Activated T-helper 1 cell treated with anti-CD3 and anti-CD28 coated beads, Interleukin-12 subunit alpha, Interleukin-12 subunit beta, Interleukin-2, Interleukin-4 antibody, amounts not matched to agents 30 ng/mL and 10 ng/mL and 1 ng/mL, durations not matched to agents 14 hours and 24 hours and 36 hours (primary cell): ENCODE measurements at regions not wholly inside any gene's neighbourhood (a gene's known extent, or its start where the extent isn't known, plus 50 kb on each side); places are given as distances from the start of the nearest gene placed in this dataset.
"Not testable (repeated sequence)": the region's sequence is repeated elsewhere in the genome, so short reads cannot be mapped to it uniquely, and the experiment has no call there.

Experiments used
- DNase-seq: peaks from one replicate; pipeline ENCODE4 v3.0.0; 2021; ENCODE audit warnings: low spot score
- H3K27ac Mint-ChIP-seq: one replicate; pipeline ENCODE4 v1.8.0; 2021; ENCODE audit warnings: mild to moderate bottlenecking, mixed read lengths
- H3K27me3 Mint-ChIP-seq: one replicate; pipeline ENCODE4 v1.8.0; 2022; ENCODE audit warnings: mild to moderate bottlenecking, moderate library complexity, mixed read lengths; ENCODE audit not compliant: insufficient read depth
- H3K36me3 Mint-ChIP-seq: one replicate; pipeline ENCODE4 v1.8.0; 2021; ENCODE audit warnings: low read depth, mixed read lengths
- H3K4me1 Mint-ChIP-seq: one replicate; pipeline ENCODE4 v1.8.0; 2021; ENCODE audit warnings: low read depth, mixed read lengths
- H3K4me3 Mint-ChIP-seq: one replicate; pipeline ENCODE4 v1.8.0; 2021; ENCODE audit warnings: mild to moderate bottlenecking, moderate library complexity, mixed read lengths
- H3K9me3 Mint-ChIP-seq: one replicate; pipeline ENCODE4 v1.8.0; 2021; ENCODE audit warnings: mixed read lengths
- intact Hi-C: fragments of 100-400 bp; cut with micrococcal nuclease; formaldehyde crosslinking; loops from one replicate; pipeline ENCODE4 v1.15.1; 2024

GRCh38 chr6:166253778-166254204 lies 54.4 kb downstream of the PRR18 start:
- intact Hi-C loops: loop anchor here (2.0 kb wide), 1 partner anchor 87 kb away; the partner anchor contains the start of gene TBXT
- DNase-seq: no peak
- peaks cover 11% of the 10 kb centered on the region for H3K4me1 Mint-ChIP-seq
- H3K4me3 Mint-ChIP-seq: no peak overlapping the region
- peaks cover 61% of the 10 kb centered on the region for H3K27me3 Mint-ChIP-seq
- no peaks in the 10 kb centered on the region for H3K36me3 Mint-ChIP-seq
- H3K9me3 Mint-ChIP-seq: no peaks in the 10 kb centered on the region
- H3K27ac Mint-ChIP-seq: no peak overlapping the region

- Mint-ChIP-seq H3K27ac (no peak overlapping the region), H3K27me3 (peaks cover 65% of the 10 kb centered on the region), H3K4me1 (peaks cover 6% of the 10 kb centered on the region), H3K36me3 (no peaks in the 10 kb centered on the region), H3K9me3 (no peaks in the 10 kb centered on the region), H3K4me3 (peak overlapping the region; percentile 64)
- DNase-seq: no peak
- intact Hi-C loops: loop anchor here (2.0 kb wide), 1 partner anchor 86 kb away; the partner anchor contains the start of gene TBXT
These were observed 54.9 kb downstream of the PRR18 start for GRCh38 chr6:166253281-166253681.

GRCh38 chr6:166252601-166253000 lies 55.6 kb downstream of the PRR18 start:
- Mint-ChIP-seq H3K4me1 (no peaks in the 10 kb centered on the region), H3K27ac (no peak overlapping the region), H3K4me3 (no peak overlapping the region), H3K27me3 (peaks cover 65% of the 10 kb centered on the region), H3K36me3 (no peaks in the 10 kb centered on the region), H3K9me3 (no peaks in the 10 kb centered on the region)
- DNase-seq: no peak
- intact Hi-C loops: loop anchor here (2.0 kb wide), 1 partner anchor 86 kb away; the partner anchor contains the start of gene TBXT

- Mint-ChIP-seq H3K27me3 (peaks cover 61% of the 10 kb centered on the region), H3K4me1 (no peaks in the 10 kb centered on the region), H3K36me3 (no peaks in the 10 kb centered on the region), H3K9me3 (no peaks in the 10 kb centered on the region), H3K27ac (no peak overlapping the region), H3K4me3 (no peak overlapping the region)
- intact Hi-C loops: loop anchor here (2.0 kb wide), 1 partner anchor 85 kb away; the partner anchor contains the start of gene TBXT
- no peak for DNase-seq
These were observed 56.5 kb downstream of the PRR18 start for GRCh38 chr6:166251655-166252054.

DNA sequence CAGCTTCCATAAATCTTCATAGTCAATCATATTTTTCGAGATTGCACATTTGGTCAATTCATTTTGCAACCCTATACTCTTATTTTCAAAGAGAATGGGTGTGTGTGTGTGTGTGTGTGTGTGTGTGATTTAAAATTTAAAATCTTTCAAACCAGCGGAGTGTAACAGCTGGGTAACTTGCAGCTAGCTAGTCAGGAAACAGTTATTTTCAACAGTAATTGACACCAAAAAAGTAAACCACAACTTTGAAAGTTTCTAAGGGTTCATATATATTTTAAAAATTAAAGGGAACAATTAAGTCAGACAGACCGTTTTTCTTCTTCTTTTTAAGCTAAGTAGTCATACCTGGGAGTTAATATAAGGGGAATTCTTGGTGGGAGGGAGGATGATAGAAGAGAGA lies 57.0 kb downstream of the PRR18 start:
- H3K9me3 Mint-ChIP-seq: no peaks in the 10 kb centered on the region
- no peak for DNase-seq
- intact Hi-C loops: no loop called here
- H3K27me3 Mint-ChIP-seq: peaks cover 61% of the 10 kb centered on the region
- H3K4me3 Mint-ChIP-seq: no peak overlapping the region
- H3K36me3 Mint-ChIP-seq: no peaks in the 10 kb centered on the region
- no peak overlapping the region for H3K27ac Mint-ChIP-seq
- no peaks in the 10 kb centered on the region for H3K4me1 Mint-ChIP-seq

GRCh38 chr6:166249061-166249785 lies 59.0 kb downstream of the PRR18 start:
- H3K4me1 Mint-ChIP-seq, H3K36me3 Mint-ChIP-seq, H3K9me3 Mint-ChIP-seq, H3K27ac Mint-ChIP-seq, DNase-seq, H3K4me3 Mint-ChIP-seq, intact Hi-C loops: not testable (repeated sequence)
- peaks cover 57% of the 10 kb centered on the region for H3K27me3 Mint-ChIP-seq

DNA sequence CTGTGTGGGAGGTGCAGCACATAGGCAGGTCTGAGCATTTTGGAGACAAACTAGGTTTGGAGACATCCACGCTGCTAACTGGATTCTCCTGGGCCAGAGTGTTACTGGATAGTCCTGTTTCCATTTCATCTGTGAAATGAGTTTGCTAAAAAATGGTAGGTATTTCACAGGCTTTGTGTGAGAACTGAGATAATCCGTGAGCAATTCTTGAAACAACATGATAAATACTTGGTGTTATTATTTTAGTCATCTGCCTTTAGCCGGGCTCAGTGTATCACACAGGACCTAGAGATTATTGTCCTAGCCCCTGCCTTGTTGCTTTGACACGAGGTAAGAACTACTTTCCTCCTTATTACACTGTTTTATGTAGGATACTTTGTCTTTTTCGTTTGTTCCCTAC lies 63.0 kb downstream of the PRR18 start:
- no peak overlapping the region for H3K27ac Mint-ChIP-seq
- no peak for DNase-seq
- no peaks in the 10 kb centered on the region for H3K9me3 Mint-ChIP-seq
- H3K27me3 Mint-ChIP-seq: peaks cover 50% of the 10 kb centered on the region
- H3K4me1 Mint-ChIP-seq: peaks cover 17% of the 10 kb centered on the region
- H3K36me3 Mint-ChIP-seq: no peaks in the 10 kb centered on the region
- peak overlapping the region; percentile 67 for H3K4me3 Mint-ChIP-seq
- intact Hi-C loops: loop anchor here (2.0 kb wide), 1 partner anchor 14 kb away; no protein-coding TSS in a partner anchor

- H3K4me3 Mint-ChIP-seq: peak overlapping the region; percentile 67
- H3K9me3 Mint-ChIP-seq: no peaks in the 10 kb centered on the region
- intact Hi-C loops: loop anchor here (1.0 to 2.0 kb wide), 2 partner anchors 9 to 14 kb away; no protein-coding TSS in a partner anchor
- peaks cover 49% of the 10 kb centered on the region for H3K27me3 Mint-ChIP-seq
- H3K27ac Mint-ChIP-seq: no peak overlapping the region
- H3K36me3 Mint-ChIP-seq: no peaks in the 10 kb centered on the region
- peak; percentile 28 for DNase-seq
- H3K4me1 Mint-ChIP-seq: peaks cover 17% of the 10 kb centered on the region
These were observed 63.7 kb downstream of the PRR18 start for GRCh38 chr6:166244353-166245045.

DNA sequence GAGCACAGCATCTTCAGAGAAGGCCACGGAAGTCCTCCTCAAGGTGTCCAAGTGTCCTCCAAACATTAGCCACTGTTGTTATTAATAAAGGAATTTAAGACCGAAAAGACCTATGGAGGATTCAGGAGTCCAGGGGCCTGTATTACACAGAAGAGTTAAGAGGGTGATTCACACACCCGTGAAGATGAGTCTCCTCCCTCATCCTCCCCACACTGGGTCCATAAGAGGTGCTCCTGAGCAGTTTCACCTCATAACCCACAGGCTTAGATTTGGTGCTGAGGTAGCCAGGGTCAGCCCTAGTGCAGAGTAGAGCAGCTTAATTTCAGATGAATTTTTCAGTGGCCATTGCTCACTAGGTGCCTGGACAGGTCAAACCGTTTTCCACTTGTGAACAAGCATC lies 65.3 kb downstream of the PRR18 start:
- no peak overlapping the region for H3K27ac Mint-ChIP-seq
- H3K9me3 Mint-ChIP-seq: no peaks in the 10 kb centered on the region
- no peak for DNase-seq
- intact Hi-C loops: no loop called here
- H3K27me3 Mint-ChIP-seq: peaks cover 54% of the 10 kb centered on the region
- peaks cover 17% of the 10 kb centered on the region for H3K4me1 Mint-ChIP-seq
- H3K4me3 Mint-ChIP-seq: no peak overlapping the region
- no peaks in the 10 kb centered on the region for H3K36me3 Mint-ChIP-seq

- intact Hi-C loops: no loop called here
- H3K4me1 Mint-ChIP-seq: peaks cover 17% of the 10 kb centered on the region
- peaks cover 56% of the 10 kb centered on the region for H3K27me3 Mint-ChIP-seq
- no peak for DNase-seq
- no peaks in the 10 kb centered on the region for H3K9me3 Mint-ChIP-seq
- no peak overlapping the region for H3K4me3 Mint-ChIP-seq
- H3K36me3 Mint-ChIP-seq: no peaks in the 10 kb centered on the region
- no peak overlapping the region for H3K27ac Mint-ChIP-seq
These were observed 66.2 kb downstream of the PRR18 start for GRCh38 chr6:166241974-166242373.

GRCh38 chr6:166240889-166241288 lies 67.3 kb downstream of the PRR18 start:
- H3K27me3 Mint-ChIP-seq: peaks cover 51% of the 10 kb centered on the region
- H3K27ac Mint-ChIP-seq: no peak overlapping the region
- no peaks in the 10 kb centered on the region for H3K36me3 Mint-ChIP-seq
- no peak for DNase-seq
- no peak overlapping the region for H3K4me3 Mint-ChIP-seq
- H3K9me3 Mint-ChIP-seq: no peaks in the 10 kb centered on the region
- peaks cover 17% of the 10 kb centered on the region for H3K4me1 Mint-ChIP-seq
- intact Hi-C loops: no loop called here

GRCh38 chr6:166237617-166238016 lies 70.0 kb upstream of the TBXT start:
- no peak overlapping the region for H3K27ac Mint-ChIP-seq
- H3K36me3 Mint-ChIP-seq: no peaks in the 10 kb centered on the region
- intact Hi-C loops: no loop called here
- no peaks in the 10 kb centered on the region for H3K9me3 Mint-ChIP-seq
- H3K4me1 Mint-ChIP-seq: peaks cover 10% of the 10 kb centered on the region
- H3K27me3 Mint-ChIP-seq: peaks cover 44% of the 10 kb centered on the region
- H3K4me3 Mint-ChIP-seq: no peak overlapping the region
- DNase-seq: no peak

- intact Hi-C loops: no loop called here
- Mint-ChIP-seq H3K27me3 (peaks cover 41% of the 10 kb centered on the region), H3K4me1 (peaks cover 14% of the 10 kb centered on the region), H3K4me3 (no peak overlapping the region), H3K27ac (no peak overlapping the region), H3K9me3 (no peaks in the 10 kb centered on the region), H3K36me3 (no peaks in the 10 kb centered on the region)
- DNase-seq: no peak
These were observed 68.9 kb upstream of the TBXT start for GRCh38 chr6:166236596-166236995.
